ENCODE measurements at regions not wholly inside any gene's neighbourhood (a gene's known extent, or its start where the extent isn't known, plus 50 kb on each side); places are given as distances from the start of the nearest gene placed in this dataset.

DNA sequence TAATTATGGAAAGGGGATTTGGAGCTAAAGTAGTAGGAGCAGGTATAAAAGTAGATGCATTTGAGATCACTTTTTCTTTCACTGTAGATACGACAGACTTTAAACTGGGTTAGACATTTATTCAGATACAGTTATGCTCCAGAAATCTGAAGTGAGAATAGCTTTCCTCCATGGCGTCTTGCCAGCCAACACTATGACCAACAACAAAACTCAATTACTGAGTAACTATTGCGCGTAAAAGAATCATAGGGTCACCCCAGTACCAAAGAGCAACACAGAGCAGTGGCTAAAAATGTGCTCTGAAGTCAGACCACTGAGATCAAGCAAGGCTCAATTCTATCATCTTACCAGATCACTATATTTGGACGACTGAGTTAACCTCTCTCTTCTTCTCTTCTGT is 262.5 kb upstream of the SORCS1 start:
- H3K27me3 ChIP-seq, result no peaks in the 10 kb centered on the region
- H3K36me3 ChIP-seq, result no peaks in the 10 kb centered on the region
- ATAC-seq (ENCODE audit: low FRiP score in 2 of 2) (no peak), DNase-seq (no peak)
- no peaks in the 10 kb centered on the region for H3K4me1 ChIP-seq
- no peaks in the 10 kb centered on the region for H3K9me3 ChIP-seq
- TF ChIP-seq POLR2A (IDR thresholded peaks at IDR 0.05) (no peak), EP300 (IDR thresholded peaks at IDR 0.05) (no peak), CTCF (IDR thresholded peaks at IDR 0.05) (no peak)
- no peak overlapping the region for H3K27ac ChIP-seq
- WGBS, 2 donors, result 82 to 84% methylated on average over 5 of the region's 5 CpGs
- H3K4me3 ChIP-seq, result no peak overlapping the region

DNA sequence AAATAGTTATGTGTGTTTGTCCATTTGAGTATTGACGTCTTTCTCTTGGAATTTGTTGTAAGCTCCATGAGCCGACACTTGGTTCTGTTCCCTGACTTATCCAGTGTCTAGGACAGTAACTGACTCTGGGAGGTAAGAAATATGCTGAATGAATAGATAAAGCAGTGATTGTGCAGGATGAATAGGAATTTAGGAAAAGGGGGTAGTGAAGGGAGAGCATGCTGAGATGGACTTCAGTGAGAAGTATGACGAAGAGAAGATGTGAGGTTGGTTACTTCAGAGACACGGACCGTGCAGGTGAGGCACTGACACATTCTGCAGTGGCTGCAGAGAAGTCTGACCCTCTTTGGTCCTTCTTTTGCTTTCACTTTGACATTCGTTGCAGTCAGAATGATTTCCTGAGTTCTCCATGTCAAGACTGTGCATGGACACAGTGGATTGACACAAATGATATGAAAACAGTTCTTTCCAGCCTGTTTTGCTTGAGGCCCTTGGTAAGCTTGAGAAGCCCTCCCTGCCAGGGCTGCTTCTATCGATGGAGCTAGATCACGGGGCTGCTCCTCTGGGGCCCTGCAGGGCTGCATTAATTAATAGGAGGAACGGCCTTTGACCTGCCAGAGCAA is 261.5 kb upstream of the SORCS1 start:
- no peaks in the 10 kb centered on the region for H3K9me3 ChIP-seq
- no peaks in the 10 kb centered on the region for H3K27me3 ChIP-seq
- H3K4me3 ChIP-seq, result no peak overlapping the region
- WGBS, 2 donors, result 70 to 80% methylated on average over 9 of the region's 9 CpGs
- no peak overlapping the region for H3K27ac ChIP-seq
- ATAC-seq (ENCODE audit: low FRiP score in 2 of 2) (peak in 1 of 2 donors; percentile 24), DNase-seq (no peak)
- no peak for TF ChIP-seq POLR2AphosphoS5 (IDR thresholded peaks at IDR 0.05)
- no peak for TF ChIP-seq CTCF (IDR thresholded peaks at IDR 0.05)
- TF ChIP-seq EP300 (IDR thresholded peaks at IDR 0.05), result no peak
- TF ChIP-seq POLR2A (IDR thresholded peaks at IDR 0.05), result no peak
- no peaks in the 10 kb centered on the region for H3K36me3 ChIP-seq
- no peaks in the 10 kb centered on the region for H3K4me1 ChIP-seq

- WGBS, 2 donors, result 89 to 91% methylated on average over 5 of the region's 5 CpGs
- Histone ChIP-seq H3K4me3 (no peak overlapping the region), H3K27ac (no peak overlapping the region), H3K4me1 (no peaks in the 10 kb centered on the region), H3K27me3 (no peaks in the 10 kb centered on the region), H3K9me3 (no peaks in the 10 kb centered on the region), H3K36me3 (no peaks in the 10 kb centered on the region)
- ATAC-seq (ENCODE audit: low FRiP score in 2 of 2), result no peak
- TF ChIP-seq CTCF (IDR thresholded peaks at IDR 0.05) (no peak), POLR2A (IDR thresholded peaks at IDR 0.05) (no peak), EP300 (IDR thresholded peaks at IDR 0.05) (no peak), POLR2AphosphoS5 (IDR thresholded peaks at IDR 0.05) (no peak)
- no peak for DNase-seq
Measured at GRCh38 chr10:107424628-107425027, 260.1 kb upstream of the SORCS1 start.

- DNase-seq, result no peak
- 55 to 62% methylated on average over 3 of the region's 3 CpGs for WGBS, 2 donors
- TF ChIP-seq EP300 (IDR thresholded peaks at IDR 0.05) (no peak), POLR2A (IDR thresholded peaks at IDR 0.05) (no peak), CTCF (IDR thresholded peaks at IDR 0.05) (no peak), POLR2AphosphoS5 (IDR thresholded peaks at IDR 0.05) (no peak)
- Histone ChIP-seq H3K27me3 (no peaks in the 10 kb centered on the region), H3K9me3 (no peaks in the 10 kb centered on the region), H3K4me1 (no peaks in the 10 kb centered on the region), H3K36me3 (no peaks in the 10 kb centered on the region), H3K27ac (no peak overlapping the region), H3K4me3 (no peak overlapping the region)
- no peak for ATAC-seq (ENCODE audit: low FRiP score in 2 of 2)
Measured at GRCh38 chr10:107423903-107424302, 259.4 kb upstream of the SORCS1 start.

DNA sequence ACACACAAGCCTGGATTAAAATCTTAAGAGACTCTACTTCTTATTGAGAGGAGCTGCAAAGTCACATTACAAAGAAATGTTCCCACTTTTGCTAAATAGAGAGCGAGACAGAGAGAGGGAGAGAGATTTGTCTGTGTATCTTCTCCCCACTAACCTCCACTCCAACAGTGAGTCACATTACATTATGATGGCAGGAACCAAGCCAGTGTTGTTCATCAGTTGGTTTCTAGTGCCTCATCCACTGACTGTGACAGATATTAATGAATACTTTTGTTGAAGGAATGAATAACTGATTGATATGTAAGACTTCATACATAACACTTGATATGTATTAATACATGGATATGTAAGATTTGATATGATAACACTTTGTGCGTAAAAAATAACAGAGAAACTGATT is 258.2 kb upstream of the SORCS1 start:
- H3K4me1 ChIP-seq, result no peaks in the 10 kb centered on the region
- ATAC-seq (ENCODE audit: low FRiP score in 2 of 2) (no peak), DNase-seq (no peak)
- no peaks in the 10 kb centered on the region for H3K9me3 ChIP-seq
- no peak for TF ChIP-seq POLR2A (IDR thresholded peaks at IDR 0.05)
- TF ChIP-seq CTCF (IDR thresholded peaks at IDR 0.05), result no peak
- TF ChIP-seq EP300 (IDR thresholded peaks at IDR 0.05), result no peak
- no peak for TF ChIP-seq POLR2AphosphoS5 (IDR thresholded peaks at IDR 0.05)
- no peaks in the 10 kb centered on the region for H3K36me3 ChIP-seq
- no peak overlapping the region for H3K27ac ChIP-seq
- WGBS, 2 donors, result 83 to 84% methylated on average over 2 of the region's 2 CpGs
- no peak overlapping the region for H3K4me3 ChIP-seq
- H3K27me3 ChIP-seq, result no peaks in the 10 kb centered on the region

Data from upper lobe of left lung (tissue), 6 donors.